Body of pancreas (tissue), 4 donors: ENCODE measurements at regions not wholly inside any gene's neighbourhood (a gene's known extent, or its start where the extent isn't known, plus 50 kb on each side); places are given as distances from the start of the nearest gene placed in this dataset.

Experiments used
- CTCF ChIP-seq, 7 experiments: fragments of 450-650 bp in 4 of 7; fragments of 200-600 bp in 3 of 7; sonication (generic) in 3 of 7; IDR thresholded peaks; one replicate each; pipeline ENCODE4 v1.5.1; 2016 to 2019; ENCODE audit warnings: antibody characterized with exemption in 7 of 7
- POLR2A ChIP-seq, 3 donors: fragments of 450-650 bp; IDR thresholded peaks; one replicate each; pipeline ENCODE4 v1.6.1; 2016; ENCODE audit warnings: antibody characterized with exemption in 3 of 3, mild to moderate bottlenecking in 2 of 3

- no peak for TF ChIP-seq CTCF (IDR thresholded peaks at IDR 0.05)
- no peak for TF ChIP-seq POLR2A (IDR thresholded peaks at IDR 0.05)
Observed at GRCh38 chr10:43843321-43844101, 194.8 kb upstream of the ZNF32 start.
